ENCODE measurements at regions not wholly inside any gene's neighbourhood (a gene's known extent, or its start where the extent isn't known, plus 50 kb on each side); places are given as distances from the start of the nearest gene placed in this dataset.

GRCh38 chr3:20575146-20575545 lies 389.1 kb upstream of the SGO1 start:
- TF ChIP-seq POLR2A (IDR thresholded peaks at IDR 0.05) (no peak), CTCF (IDR thresholded peaks at IDR 0.05) (no peak), POLR2AphosphoS5 (IDR thresholded peaks at IDR 0.05) (no peak)
